ENCODE measurements at regions not wholly inside any gene's neighbourhood (a gene's known extent, or its start where the extent isn't known, plus 50 kb on each side); places are given as distances from the start of the nearest gene placed in this dataset.
A peak's percentile ranks its signal among the peaks of the same experiment; 100 is the strongest.
"Not testable (repeated sequence)": the region's sequence is repeated elsewhere in the genome, so short reads cannot be mapped to it uniquely, and the experiment has no call there.

GRCh38 chr17:15847447-15848229 lies 97.3 kb upstream of the ADORA2B start:
- not testable (repeated sequence) for DNase-seq (ENCODE audit: low spot score); H3K27ac Mint-ChIP-seq; H3K36me3 Mint-ChIP-seq; H3K4me3 Mint-ChIP-seq; H3K4me1 Mint-ChIP-seq (ENCODE audit: low read depth in 2 of 2); H3K9me3 Mint-ChIP-seq; H3K27me3 Mint-ChIP-seq
- peak in 1 of 2 donors; percentile 46 for ATAC-seq

GRCh38 chr17:15849054-15849453 lies 95.9 kb upstream of the ADORA2B start:
- H3K27me3 Mint-ChIP-seq; H3K27ac Mint-ChIP-seq; DNase-seq (ENCODE audit: low spot score); H3K9me3 Mint-ChIP-seq; H3K4me3 Mint-ChIP-seq; H3K36me3 Mint-ChIP-seq; H3K4me1 Mint-ChIP-seq (ENCODE audit: low read depth in 2 of 2): not testable (repeated sequence)
- peak; percentile 82 to 84 for ATAC-seq

- not testable (repeated sequence) for H3K4me3 Mint-ChIP-seq; ATAC-seq; H3K4me1 Mint-ChIP-seq (ENCODE audit: low read depth in 2 of 2)
These were observed 94.9 kb upstream of the ADORA2B start for GRCh38 chr17:15850071-15850470.

GRCh38 chr17:15850687-15851086 lies 94.2 kb upstream of the ADORA2B start:
- not testable (repeated sequence) for H3K4me3 Mint-ChIP-seq; H3K4me1 Mint-ChIP-seq (ENCODE audit: low read depth in 2 of 2); H3K27ac Mint-ChIP-seq; H3K27me3 Mint-ChIP-seq; ATAC-seq; H3K9me3 Mint-ChIP-seq; H3K36me3 Mint-ChIP-seq; DNase-seq (ENCODE audit: low spot score)

More at GRCh38 chr17:15850071-15850470, 94.9 kb upstream of the ADORA2B start:
- DNase-seq (ENCODE audit: low spot score); H3K36me3 Mint-ChIP-seq; H3K27ac Mint-ChIP-seq; H3K27me3 Mint-ChIP-seq; H3K9me3 Mint-ChIP-seq: not testable (repeated sequence)

- not testable (repeated sequence) for H3K27ac Mint-ChIP-seq; ATAC-seq; H3K27me3 Mint-ChIP-seq; H3K4me1 Mint-ChIP-seq (ENCODE audit: low read depth in 2 of 2); H3K4me3 Mint-ChIP-seq; H3K36me3 Mint-ChIP-seq; DNase-seq (ENCODE audit: low spot score); H3K9me3 Mint-ChIP-seq
These were observed 92.1 kb upstream of the ADORA2B start for GRCh38 chr17:15852863-15853262.

- H3K27ac Mint-ChIP-seq; H3K4me3 Mint-ChIP-seq; DNase-seq (ENCODE audit: low spot score); H3K36me3 Mint-ChIP-seq; ATAC-seq; H3K4me1 Mint-ChIP-seq (ENCODE audit: low read depth in 2 of 2); H3K9me3 Mint-ChIP-seq; H3K27me3 Mint-ChIP-seq: not testable (repeated sequence)
These were observed 88.7 kb upstream of the ADORA2B start for GRCh38 chr17:15856191-15856590.

GRCh38 chr17:15856745-15857144 lies 88.2 kb upstream of the ADORA2B start:
- DNase-seq (ENCODE audit: low spot score); H3K27ac Mint-ChIP-seq; H3K4me1 Mint-ChIP-seq (ENCODE audit: low read depth in 2 of 2); H3K9me3 Mint-ChIP-seq; H3K4me3 Mint-ChIP-seq; H3K36me3 Mint-ChIP-seq; H3K27me3 Mint-ChIP-seq; ATAC-seq: not testable (repeated sequence)

GRCh38 chr17:15858082-15858481 lies 86.8 kb upstream of the ADORA2B start:
- DNase-seq (ENCODE audit: low spot score); H3K9me3 Mint-ChIP-seq; H3K27ac Mint-ChIP-seq; H3K4me3 Mint-ChIP-seq; H3K27me3 Mint-ChIP-seq; H3K4me1 Mint-ChIP-seq (ENCODE audit: low read depth in 2 of 2); ATAC-seq: not testable (repeated sequence)
- peaks cover 11% of the 10 kb centered on the region for H3K36me3 Mint-ChIP-seq

GRCh38 chr17:15860774-15861173 lies 84.2 kb upstream of the ADORA2B start:
- H3K9me3 Mint-ChIP-seq; H3K27me3 Mint-ChIP-seq; ATAC-seq; DNase-seq (ENCODE audit: low spot score); H3K4me3 Mint-ChIP-seq; H3K4me1 Mint-ChIP-seq (ENCODE audit: low read depth in 2 of 2); H3K27ac Mint-ChIP-seq: not testable (repeated sequence)
- peaks cover 11% of the 10 kb centered on the region for H3K36me3 Mint-ChIP-seq

GRCh38 chr17:15864061-15864460 lies 80.9 kb upstream of the ADORA2B start:
- H3K9me3 Mint-ChIP-seq; ATAC-seq; DNase-seq (ENCODE audit: low spot score); H3K4me3 Mint-ChIP-seq; H3K27me3 Mint-ChIP-seq; H3K4me1 Mint-ChIP-seq (ENCODE audit: low read depth in 2 of 2); H3K27ac Mint-ChIP-seq: not testable (repeated sequence)
- H3K36me3 Mint-ChIP-seq, result peaks cover 11% of the 10 kb centered on the region

GRCh38 chr17:15864472-15864871 lies 80.5 kb upstream of the ADORA2B start:
- H3K36me3 Mint-ChIP-seq, result peaks cover 11% of the 10 kb centered on the region
- not testable (repeated sequence) for H3K4me3 Mint-ChIP-seq; H3K27me3 Mint-ChIP-seq; ATAC-seq; H3K27ac Mint-ChIP-seq; DNase-seq (ENCODE audit: low spot score); H3K4me1 Mint-ChIP-seq (ENCODE audit: low read depth in 2 of 2); H3K9me3 Mint-ChIP-seq

- not testable (repeated sequence) for H3K4me1 Mint-ChIP-seq (ENCODE audit: low read depth in 2 of 2); H3K9me3 Mint-ChIP-seq; DNase-seq (ENCODE audit: low spot score); H3K4me3 Mint-ChIP-seq; H3K36me3 Mint-ChIP-seq; ATAC-seq; H3K27me3 Mint-ChIP-seq; H3K27ac Mint-ChIP-seq
These were observed 78.9 kb upstream of the ADORA2B start for GRCh38 chr17:15866015-15866414.

GRCh38 chr17:15867331-15867730 lies 77.6 kb upstream of the ADORA2B start:
- ATAC-seq; DNase-seq (ENCODE audit: low spot score); H3K9me3 Mint-ChIP-seq; H3K36me3 Mint-ChIP-seq; H3K27ac Mint-ChIP-seq; H3K27me3 Mint-ChIP-seq; H3K4me3 Mint-ChIP-seq; H3K4me1 Mint-ChIP-seq (ENCODE audit: low read depth in 2 of 2): not testable (repeated sequence)

GRCh38 chr17:15869868-15870267 lies 75.1 kb upstream of the ADORA2B start:
- DNase-seq (ENCODE audit: low spot score); H3K9me3 Mint-ChIP-seq; H3K36me3 Mint-ChIP-seq; H3K27ac Mint-ChIP-seq; ATAC-seq; H3K4me1 Mint-ChIP-seq (ENCODE audit: low read depth in 2 of 2); H3K4me3 Mint-ChIP-seq: not testable (repeated sequence)
- H3K27me3 Mint-ChIP-seq, result peaks cover 8 to 15% of the 10 kb centered on the region in 2 donors

- ATAC-seq; H3K4me1 Mint-ChIP-seq (ENCODE audit: low read depth in 2 of 2); DNase-seq (ENCODE audit: low spot score); H3K36me3 Mint-ChIP-seq; H3K27ac Mint-ChIP-seq; H3K4me3 Mint-ChIP-seq; H3K9me3 Mint-ChIP-seq: not testable (repeated sequence)
- H3K27me3 Mint-ChIP-seq, result peaks cover 11 to 23% of the 10 kb centered on the region in 2 donors
These were observed 72.3 kb upstream of the ADORA2B start for GRCh38 chr17:15872677-15873076.
